ENCODE measurements at regions not wholly inside any gene's neighbourhood (a gene's known extent, or its start where the extent isn't known, plus 50 kb on each side); places are given as distances from the start of the nearest gene placed in this dataset.

DNA sequence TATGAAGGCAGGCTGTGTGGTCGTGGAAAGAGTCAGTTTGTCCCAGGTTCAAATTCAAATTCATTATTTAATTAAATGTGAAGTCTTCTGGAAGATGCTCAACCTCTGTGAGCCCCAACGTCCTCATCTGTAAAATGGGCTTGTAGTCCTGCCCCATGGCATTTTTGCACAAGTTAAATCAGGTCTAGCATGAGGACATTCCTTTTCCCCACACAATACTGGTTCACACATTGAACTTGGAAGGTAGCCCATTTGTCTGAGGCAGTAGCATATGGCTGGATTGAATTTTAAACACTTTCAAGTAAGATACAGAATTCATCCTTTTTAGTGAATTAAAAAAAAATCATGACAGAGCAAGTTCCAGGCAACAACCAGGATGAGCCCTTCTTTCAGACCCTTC lies 665.4 kb upstream of the HS6ST1 start:
- TF ChIP-seq, protein P1, sequence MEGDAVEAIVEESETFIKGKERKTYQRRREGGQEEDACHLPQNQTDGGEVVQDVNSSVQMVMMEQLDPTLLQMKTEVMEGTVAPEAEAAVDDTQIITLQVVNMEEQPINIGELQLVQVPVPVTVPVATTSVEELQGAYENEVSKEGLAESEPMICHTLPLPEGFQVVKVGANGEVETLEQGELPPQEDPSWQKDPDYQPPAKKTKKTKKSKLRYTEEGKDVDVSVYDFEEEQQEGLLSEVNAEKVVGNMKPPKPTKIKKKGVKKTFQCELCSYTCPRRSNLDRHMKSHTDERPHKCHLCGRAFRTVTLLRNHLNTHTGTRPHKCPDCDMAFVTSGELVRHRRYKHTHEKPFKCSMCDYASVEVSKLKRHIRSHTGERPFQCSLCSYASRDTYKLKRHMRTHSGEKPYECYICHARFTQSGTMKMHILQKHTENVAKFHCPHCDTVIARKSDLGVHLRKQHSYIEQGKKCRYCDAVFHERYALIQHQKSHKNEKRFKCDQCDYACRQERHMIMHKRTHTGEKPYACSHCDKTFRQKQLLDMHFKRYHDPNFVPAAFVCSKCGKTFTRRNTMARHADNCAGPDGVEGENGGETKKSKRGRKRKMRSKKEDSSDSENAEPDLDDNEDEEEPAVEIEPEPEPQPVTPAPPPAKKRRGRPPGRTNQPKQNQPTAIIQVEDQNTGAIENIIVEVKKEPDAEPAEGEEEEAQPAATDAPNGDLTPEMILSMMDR (IDR thresholded peaks at IDR 0.05; ENCODE audit: poor library complexity) = no peak
- TF ChIP-seq EZH2 (IDR thresholded peaks at IDR 0.05; ENCODE audit: borderline replicate concordance) = no peak
